AG04450 (cell line): ENCODE measurements at regions not wholly inside any gene's neighbourhood (a gene's known extent, or its start where the extent isn't known, plus 50 kb on each side); places are given as distances from the start of the nearest gene placed in this dataset.
"Not testable (repeated sequence)": the region's sequence is repeated elsewhere in the genome, so short reads cannot be mapped to it uniquely, and the experiment has no call there.

ENCODE experiments used
- CTCF ChIA-PET: fragments of 300-600, 350-600 bp; formaldehyde crosslinking; extraction: SDS; loops from one replicate; lab custom pipeline; 2022; ENCODE audit warnings: antibody characterized with exemption, inconsistent platforms; lab: Charles Lee
- POLR2A ChIA-PET: fragments of 350-600 bp; formaldehyde crosslinking; extraction: SDS; loops from one replicate; lab custom pipeline; 2021; ENCODE audit warnings: antibody characterized with exemption, inconsistent platforms; lab: Yijun Ruan, JAX
- DNase-seq: peaks from one replicate; pipeline ENCODE4 v3.0.0-alpha.2; 2011; ENCODE audit warnings: low read depth, low spot score
- H3K27ac ChIP-seq: one replicate; pipeline ENCODE4 v1.5.1; 2012; ENCODE audit warnings: low read depth, low read length, control low read depth
- H3K27me3 ChIP-seq: one replicate; pipeline ENCODE4 v1.6.0; 2012; ENCODE audit warnings: low read length; ENCODE audit not compliant: control insufficient read depth, insufficient read depth
- H3K4me3 ChIP-seq: 2 replicates; pipeline ENCODE4 v1.5.1; 2011; ENCODE audit warnings: mild to moderate bottlenecking, low read depth, low read length, control low read depth
- H3K9me3 ChIP-seq: 2 replicates; pipeline ENCODE4 v1.5.1; 2012; ENCODE audit warnings: low read length; ENCODE audit not compliant: control insufficient read depth, insufficient read depth
- CTCF ChIP-seq: IDR thresholded peaks from 2 replicates; pipeline ENCODE4 v1.5.1; 2011; ENCODE audit warnings: low read depth, low read length, control low read depth, inconsistent platforms

GRCh38 chr12:88812610-88813009 lies 232.3 kb upstream of the KITLG start:
- Histone ChIP-seq H3K4me3 (no peak overlapping the region), H3K27ac (no peak overlapping the region), H3K27me3 (no peaks in the 10 kb centered on the region), H3K9me3 (no peaks in the 10 kb centered on the region)
- ChIA-PET CTCF (no interaction called here), POLR2A (no interaction called here)
- TF ChIP-seq CTCF: no peak
- no peak for DNase-seq

- CTCF ChIA-PET: no interaction called here
- no peaks in the 10 kb centered on the region for H3K27me3 ChIP-seq
- H3K4me3 ChIP-seq: no peak overlapping the region
- POLR2A ChIA-PET: no interaction called here
- TF ChIP-seq CTCF: no peak
- no peaks in the 10 kb centered on the region for H3K9me3 ChIP-seq
- DNase-seq: no peak
- no peak overlapping the region for H3K27ac ChIP-seq
Observed at GRCh38 chr12:88810806-88811205, 230.5 kb upstream of the KITLG start.

- POLR2A ChIA-PET, DNase-seq: not testable (repeated sequence)
Observed at GRCh38 chr12:88809841-88810240, 229.6 kb upstream of the KITLG start.

GRCh38 chr12:88805692-88806091 lies 225.4 kb upstream of the KITLG start:
- TF ChIP-seq CTCF: no peak
- H3K9me3 ChIP-seq: no peaks in the 10 kb centered on the region
- POLR2A ChIA-PET: no interaction called here
- CTCF ChIA-PET: interaction anchor here (1.0 kb wide), 1 partner anchor 10 kb away, joined by 3 read pairs; no protein-coding TSS in a partner anchor
- H3K27me3 ChIP-seq: no peaks in the 10 kb centered on the region
- no peak overlapping the region for H3K4me3 ChIP-seq
- H3K27ac ChIP-seq: no peak overlapping the region
- DNase-seq: no peak

More at GRCh38 chr12:88809841-88810240, 229.6 kb upstream of the KITLG start:
- H3K27me3 ChIP-seq, CTCF ChIA-PET, H3K9me3 ChIP-seq, H3K27ac ChIP-seq, H3K4me3 ChIP-seq: not testable (repeated sequence)

GRCh38 chr12:88805286-88805685 lies 225.0 kb upstream of the KITLG start:
- H3K9me3 ChIP-seq: no peaks in the 10 kb centered on the region
- H3K4me3 ChIP-seq: no peak overlapping the region
- no peak overlapping the region for H3K27ac ChIP-seq
- no peak for DNase-seq
- ChIA-PET CTCF (interaction anchor here (0.6 to 1.0 kb wide), 2 partner anchors 11 to 141 kb away, joined by 3 read pairs; no protein-coding TSS in a partner anchor), POLR2A (no interaction called here)
- no peak for TF ChIP-seq CTCF
- H3K27me3 ChIP-seq: no peaks in the 10 kb centered on the region
